Motor neuron (in vitro differentiated cells): ENCODE measurements at regions not wholly inside any gene's neighbourhood (a gene's known extent, or its start where the extent isn't known, plus 50 kb on each side); places are given as distances from the start of the nearest gene placed in this dataset.

Experiments
- ATAC-seq, 8 experiments: fragments of 200-7000 bp; cut with Tn5 transposase; replicated peaks in 6 of 8; 2 replicates each; pipeline ENCODE4 v1.8.0; 2021; ENCODE audit warnings: mild to moderate bottlenecking in 8 of 8, moderate library complexity in 8 of 8
- H3K27ac ChIP-seq, 2 donors: fragments of 250-450 bp; sonication (Bioruptor Pico); 2 replicates each; pipeline ENCODE4 v1.9.0; 2021; ENCODE audit warnings: antibody characterized with exemption in 2 of 2, mild to moderate bottlenecking in 2 of 2, moderate library complexity in 1 of 2
- H3K4me1 ChIP-seq, 2 donors: fragments of 250-450 bp; sonication (Bioruptor Pico); replicated peaks in 1 of 2; 2 replicates each; pipeline ENCODE4 v1.6.1; 2021; ENCODE audit warnings: antibody characterized with exemption in 2 of 2, mild to moderate bottlenecking in 2 of 2, moderate library complexity in 1 of 2
- H3K4me3 ChIP-seq, 5 donors: fragments of 250-450 bp; sonication (Bioruptor Pico); 2 replicates each; pipeline ENCODE4 v1.9.0; 2021; ENCODE audit warnings: antibody characterized with exemption in 5 of 5, mild to moderate bottlenecking in 5 of 5, moderate library complexity in 4 of 5
- WGBS, 10 experiments: fragments of 450-650 bp; shearing (Covaris generic); methylation state at CpG; one replicate each; pipeline ENCODE4 v1.0.0; 2022; 5-methylcytosine and 5-hydroxymethylcytosine counted together
- in situ Hi-C, 9 experiments: fragments of 400-800 bp; cut with MboI; loops; one replicate each; pipeline ENCODE4 v1.15.0; 2021; ENCODE audit warnings: low sequenced_read_pairs in 9 of 9, low pct_unique_long_range_greater_than_20kb in 2 of 9; ENCODE audit not compliant: unreplicated experiment in 9 of 9

DNA sequence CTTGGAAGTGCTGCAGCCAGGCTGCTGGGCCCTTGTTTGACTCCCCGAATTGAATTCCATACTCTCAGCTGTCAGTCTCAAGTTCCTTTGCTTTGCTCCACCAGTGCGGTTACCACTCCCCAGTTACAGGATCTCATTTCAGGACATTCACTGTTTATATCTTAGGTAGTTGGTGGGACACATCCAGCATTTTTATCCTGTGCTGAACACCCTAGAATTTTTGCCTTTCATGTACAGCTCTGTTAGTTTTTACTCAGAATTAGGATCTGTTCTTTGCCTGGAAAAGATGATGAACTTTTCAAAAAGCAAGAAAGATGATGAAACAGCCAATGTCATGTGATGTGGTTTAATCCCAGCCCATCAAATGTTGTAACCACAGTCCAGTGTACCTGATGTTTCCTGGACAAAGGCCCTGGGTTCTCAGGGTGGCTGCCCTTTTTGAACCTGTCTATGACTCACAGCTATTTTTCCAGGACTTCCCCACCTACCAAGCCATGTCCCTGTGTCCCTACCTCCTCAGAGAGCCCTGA is 149.7 kb downstream of the NOC3L start:
- Histone ChIP-seq H3K27ac (no peak overlapping the region), H3K4me3 (no peak overlapping the region), H3K4me1 (no peaks in the 10 kb centered on the region)
- in situ Hi-C loops, result no loop called here
- WGBS, 10 experiments, result 20 to 100% (median 62%) methylated on average over 1 to 2 of the region's 2 CpGs; no CpG with 5 or more reads in 3 of the 10 experiments
- ATAC-seq, result peak in 1 of 8 experiments; percentile 39

DNA sequence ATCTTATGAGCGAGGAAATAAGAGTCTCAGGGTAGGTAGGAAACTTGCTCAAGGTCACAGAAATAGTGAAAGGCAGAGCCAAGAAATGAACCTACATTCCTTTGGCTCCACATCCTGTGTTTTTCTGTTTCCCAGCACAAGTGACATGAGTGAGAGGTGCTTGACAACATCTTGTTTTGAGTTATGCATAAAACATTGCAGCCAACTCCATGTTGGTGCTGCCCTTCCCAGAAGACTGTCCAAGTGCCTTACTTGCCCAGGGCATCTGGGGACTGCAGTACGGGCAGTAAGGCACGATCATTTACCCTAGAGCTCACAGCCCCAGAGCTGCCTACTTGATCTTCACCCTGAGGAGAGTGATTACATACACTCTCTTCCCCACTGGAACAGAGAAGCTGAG is 148.8 kb downstream of the NOC3L start:
- no peaks in the 10 kb centered on the region for H3K4me1 ChIP-seq
- WGBS, 10 experiments, result 18 to 100% (median 69%) methylated on average over 1 to 3 of the region's 3 CpGs; no CpG with 5 or more reads in 2 of the 10 experiments
- H3K27ac ChIP-seq, result no peak overlapping the region
- in situ Hi-C loops, result no loop called here
- H3K4me3 ChIP-seq, result no peak overlapping the region
- ATAC-seq, result no peak

DNA sequence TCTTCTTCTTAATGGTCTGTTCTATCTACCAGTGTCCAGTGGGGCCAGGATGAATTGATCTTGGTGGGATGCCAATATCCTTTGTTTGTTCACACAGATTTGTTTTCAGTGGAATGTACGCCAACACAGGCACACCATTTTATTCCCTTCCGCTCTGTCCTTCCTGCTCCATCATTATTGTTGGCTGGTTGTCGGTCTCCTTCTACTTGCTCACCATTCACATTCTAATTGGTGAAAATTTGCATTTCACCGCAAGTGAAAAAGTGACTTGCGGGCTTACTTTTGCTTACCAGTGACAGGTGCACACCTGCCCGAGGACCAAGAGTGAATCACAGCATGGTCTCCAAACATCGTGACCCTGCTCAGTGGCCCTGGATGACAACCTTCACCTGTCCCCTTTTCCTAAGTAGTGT is 148.3 kb downstream of the NOC3L start:
- ATAC-seq, result no peak
- Histone ChIP-seq H3K4me3 (no peak overlapping the region), H3K4me1 (no peaks in the 10 kb centered on the region), H3K27ac (no peak overlapping the region)
- in situ Hi-C loops, result no loop called here
- 17 to 100% (median 88%) methylated on average over 1 to 7 of the region's 7 CpGs; no CpG with 5 or more reads in 2 of the 10 experiments for WGBS, 10 experiments

DNA sequence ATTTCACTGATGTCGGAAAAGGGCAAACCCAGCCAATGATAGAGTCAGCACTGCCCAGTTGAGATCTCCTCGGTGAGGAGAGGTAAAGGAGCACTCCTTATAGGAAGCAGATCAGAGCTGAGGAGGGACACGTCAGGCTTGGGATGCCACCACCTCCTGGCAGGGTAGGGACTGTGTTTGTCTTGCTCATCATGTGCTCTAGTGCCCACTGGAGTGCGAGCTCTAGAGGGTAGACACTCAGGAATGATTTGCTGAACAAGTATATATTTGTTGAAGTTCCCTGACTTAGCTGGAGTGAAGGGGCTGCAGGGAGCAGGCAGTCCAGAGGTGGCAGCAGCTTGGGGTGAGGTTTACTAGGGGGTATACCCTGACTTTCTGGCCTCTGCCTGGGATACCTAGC is 146.5 kb downstream of the NOC3L start:
- ATAC-seq, result no peak
- H3K27ac ChIP-seq, result no peak overlapping the region
- WGBS, 10 experiments, result 42 to 100% (median 74%) methylated on average over 1 to 4 of the region's 4 CpGs; no CpG with 5 or more reads in 2 of the 10 experiments
- no peaks in the 10 kb centered on the region for H3K4me1 ChIP-seq
- in situ Hi-C loops, result no loop called here
- no peak overlapping the region for H3K4me3 ChIP-seq

DNA sequence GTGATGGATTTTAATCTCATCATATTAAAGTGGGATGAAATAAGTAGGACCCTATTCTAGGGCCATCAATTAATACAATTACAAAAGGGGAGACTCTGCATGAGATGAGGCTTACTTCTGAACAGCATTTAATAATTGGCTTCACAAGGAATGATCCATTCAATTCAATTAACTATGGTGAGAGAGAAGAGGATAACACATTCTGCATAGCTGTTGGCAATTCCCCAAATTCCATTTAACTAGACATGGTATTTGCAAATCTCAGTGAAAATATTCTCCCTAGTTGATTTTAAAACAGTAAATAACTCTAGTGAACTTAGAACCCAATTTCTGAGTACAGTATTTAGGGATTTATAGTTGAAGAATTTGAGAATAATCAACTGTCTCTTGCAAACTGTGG is 145.3 kb downstream of the NOC3L start:
- ATAC-seq, result no peak
- no peak overlapping the region for H3K27ac ChIP-seq
- no peaks in the 10 kb centered on the region for H3K4me1 ChIP-seq
- H3K4me3 ChIP-seq, result no peak overlapping the region
- in situ Hi-C loops, result no loop called here

DNA sequence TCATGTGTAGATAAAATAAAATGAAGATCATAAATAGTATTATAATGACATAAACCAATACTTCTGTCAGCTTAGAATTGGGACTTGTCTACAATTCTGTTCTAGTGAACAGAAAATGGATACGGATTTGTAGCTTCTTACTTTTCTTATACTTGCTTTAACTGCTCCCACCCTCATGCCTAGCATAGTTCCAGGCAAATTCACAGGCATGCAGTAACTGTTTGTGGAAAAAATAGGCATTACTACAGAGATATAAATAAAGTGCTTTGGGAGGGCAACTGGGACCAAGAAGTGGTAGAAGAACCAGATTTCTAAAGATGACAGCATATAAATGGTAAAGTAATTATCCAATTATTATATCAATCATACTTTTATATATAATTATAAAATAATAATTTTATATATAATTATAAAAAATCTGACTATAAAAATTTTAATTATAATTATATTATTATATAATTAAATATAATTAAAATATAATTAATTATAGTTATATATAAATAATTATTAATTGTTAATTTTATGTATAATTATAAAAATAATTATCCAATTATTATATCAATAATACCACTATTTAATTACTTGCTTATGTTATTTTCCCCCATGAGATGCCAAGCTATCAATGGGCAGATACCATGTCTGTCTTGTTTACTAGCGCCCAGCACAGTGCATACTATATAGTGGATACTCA is 144.1 kb downstream of the NOC3L start:
- in situ Hi-C loops, result no loop called here
- Histone ChIP-seq H3K27ac (no peak overlapping the region), H3K4me3 (no peak overlapping the region), H3K4me1 (no peaks in the 10 kb centered on the region)
- 8 to 100% (median 90%) methylated on average over 1 to 2 of the region's 2 CpGs for WGBS, 10 experiments
- peak in 1 of 8 experiments; percentile 32 for ATAC-seq

DNA sequence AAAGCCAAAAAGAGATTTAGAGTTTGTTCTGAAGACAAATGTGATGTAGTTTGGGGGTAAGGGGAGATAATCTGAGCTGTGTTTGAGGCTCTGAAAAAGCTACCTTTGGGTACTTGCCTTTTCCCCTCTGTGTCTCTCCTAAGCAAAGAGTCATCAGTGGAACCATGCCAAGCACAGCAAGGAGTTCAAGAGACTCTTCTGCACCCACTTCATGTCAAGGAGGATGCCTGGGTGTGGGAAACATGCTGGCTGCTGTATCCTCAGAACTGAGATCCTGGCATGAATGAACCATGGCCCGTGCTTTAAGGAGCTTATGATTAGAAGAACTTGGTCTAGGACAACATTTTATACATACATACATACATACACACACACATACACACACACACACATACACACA is 142.9 kb downstream of the NOC3L start:
- 80 to 100% (median 90%) methylated on average over 1 of the region's 1 CpG; no CpG with 5 or more reads in 6 of the 10 experiments for WGBS, 10 experiments
- Histone ChIP-seq H3K4me1 (no peaks in the 10 kb centered on the region), H3K4me3 (no peak overlapping the region), H3K27ac (no peak overlapping the region)
- no peak for ATAC-seq
- in situ Hi-C loops, result no loop called here

DNA sequence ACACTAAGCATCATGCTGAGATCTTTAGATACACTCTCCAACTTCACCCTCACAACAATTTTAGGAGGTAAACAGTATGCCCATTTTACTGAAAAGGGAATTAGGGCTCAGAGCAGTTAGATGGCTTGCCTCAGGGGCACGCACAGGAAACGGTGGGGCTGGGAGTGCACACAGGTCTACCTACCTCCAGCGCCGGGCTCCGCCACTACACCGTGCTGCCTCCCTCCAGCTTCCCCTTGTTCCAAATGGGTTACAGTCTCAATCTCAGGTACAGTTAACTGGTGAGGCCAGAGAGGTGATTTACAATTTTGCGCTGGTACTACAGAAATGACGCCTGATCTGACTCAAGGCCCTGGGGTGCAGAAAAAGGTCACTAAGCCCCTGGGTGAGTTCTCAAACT is 142.0 kb downstream of the NOC3L start:
- WGBS, 10 experiments, result 69 to 100% (median 92%) methylated on average over 2 to 6 of the region's 8 CpGs; no CpG with 5 or more reads in 5 of the 10 experiments
- H3K4me1 ChIP-seq, result no peaks in the 10 kb centered on the region
- ATAC-seq, result no peak
- in situ Hi-C loops, result no loop called here
- H3K4me3 ChIP-seq, result no peak overlapping the region
- no peak overlapping the region for H3K27ac ChIP-seq

DNA sequence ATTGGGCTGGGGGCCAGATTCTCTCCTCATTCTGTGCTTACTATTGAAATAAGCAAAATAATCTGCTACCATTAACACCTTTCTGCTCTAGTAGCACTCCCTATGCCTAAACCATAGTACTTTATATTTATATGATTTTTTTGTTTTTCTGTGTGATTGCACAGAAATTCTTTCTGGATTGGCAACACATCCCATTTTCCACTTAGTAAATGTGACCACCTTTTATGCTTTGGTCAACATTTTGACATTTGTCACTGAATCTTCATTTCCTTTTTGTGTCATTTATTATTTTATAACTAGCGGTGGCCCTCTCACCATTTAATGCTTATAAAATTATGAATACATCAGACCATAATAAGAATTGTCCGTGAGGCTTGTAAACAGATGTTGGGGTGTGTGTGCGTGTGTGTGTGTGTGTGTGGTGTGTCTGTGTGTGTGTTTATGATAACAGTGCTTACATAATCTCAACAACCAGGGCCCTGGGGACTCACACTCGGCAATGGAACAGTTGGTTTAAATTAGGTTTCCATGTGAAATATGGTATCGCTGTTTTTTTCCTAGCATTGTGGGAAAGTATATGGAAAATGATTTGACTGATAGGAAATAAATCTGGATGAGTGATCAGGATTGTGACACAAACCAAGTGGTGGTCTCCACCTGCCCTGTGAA is 138.9 kb downstream of the NOC3L start:
- no peak overlapping the region for H3K4me3 ChIP-seq
- in situ Hi-C loops, result no loop called here
- no peaks in the 10 kb centered on the region for H3K4me1 ChIP-seq
- WGBS, 10 experiments, result 20 to 94% (median 43%) methylated on average over 1 to 5 of the region's 5 CpGs; no CpG with 5 or more reads in 1 of the 10 experiments
- ATAC-seq, result no peak
- H3K27ac ChIP-seq, result no peak overlapping the region

DNA sequence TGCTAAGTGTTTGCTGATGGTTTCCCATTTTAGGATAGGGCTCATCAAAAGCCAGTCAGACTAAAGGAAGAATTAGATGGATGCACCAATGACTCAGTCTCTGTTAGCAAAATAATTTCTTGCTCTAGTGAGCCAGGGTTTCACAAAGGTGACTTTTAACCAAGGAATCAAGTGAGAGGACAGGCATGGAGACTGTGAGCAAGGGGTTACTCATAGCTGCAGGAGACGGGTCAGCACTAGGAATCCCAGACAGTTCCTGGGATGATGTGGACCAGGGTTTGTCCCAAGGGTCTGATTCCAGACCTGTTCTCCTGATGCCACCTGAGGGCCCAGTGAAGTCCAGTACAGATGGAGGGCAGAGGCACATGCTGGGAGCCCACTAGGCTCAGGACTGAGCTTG is 138.1 kb downstream of the NOC3L start:
- H3K4me1 ChIP-seq, result no peaks in the 10 kb centered on the region
- in situ Hi-C loops, result no loop called here
- H3K4me3 ChIP-seq, result no peak overlapping the region
- ATAC-seq, result peak in 1 of 8 experiments; percentile 17
- H3K27ac ChIP-seq, result no peak overlapping the region
- WGBS, 10 experiments, result 33 to 80% (median 57%) methylated on average over 1 of the region's 1 CpG; no CpG with 5 or more reads in 7 of the 10 experiments

DNA sequence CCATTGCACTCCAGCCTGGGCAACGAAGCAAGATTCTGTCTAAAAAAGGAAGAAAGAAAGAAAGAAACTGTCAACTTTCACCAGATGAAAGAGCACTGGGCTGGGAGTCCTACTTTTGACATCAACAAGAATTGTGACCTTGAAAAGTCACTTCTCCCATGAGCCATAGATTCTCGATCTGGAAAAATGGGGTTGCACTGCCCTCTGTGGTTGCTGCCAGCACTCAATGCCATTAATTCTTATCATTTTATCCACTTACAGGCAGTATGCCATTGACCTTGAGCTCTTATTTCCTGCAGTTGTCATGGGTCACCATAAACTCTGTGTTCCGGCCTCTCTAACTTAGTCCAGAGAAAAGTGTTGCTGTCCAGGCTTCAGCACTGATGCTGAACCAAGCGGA is 137.2 kb downstream of the NOC3L start:
- in situ Hi-C loops, result no loop called here
- no peak overlapping the region for H3K27ac ChIP-seq
- WGBS, 10 experiments, result 63 to 100% (median 83%) methylated on average over 1 to 4 of the region's 4 CpGs; no CpG with 5 or more reads in 2 of the 10 experiments
- H3K4me3 ChIP-seq, result no peak overlapping the region
- no peaks in the 10 kb centered on the region for H3K4me1 ChIP-seq
- ATAC-seq, result no peak

DNA sequence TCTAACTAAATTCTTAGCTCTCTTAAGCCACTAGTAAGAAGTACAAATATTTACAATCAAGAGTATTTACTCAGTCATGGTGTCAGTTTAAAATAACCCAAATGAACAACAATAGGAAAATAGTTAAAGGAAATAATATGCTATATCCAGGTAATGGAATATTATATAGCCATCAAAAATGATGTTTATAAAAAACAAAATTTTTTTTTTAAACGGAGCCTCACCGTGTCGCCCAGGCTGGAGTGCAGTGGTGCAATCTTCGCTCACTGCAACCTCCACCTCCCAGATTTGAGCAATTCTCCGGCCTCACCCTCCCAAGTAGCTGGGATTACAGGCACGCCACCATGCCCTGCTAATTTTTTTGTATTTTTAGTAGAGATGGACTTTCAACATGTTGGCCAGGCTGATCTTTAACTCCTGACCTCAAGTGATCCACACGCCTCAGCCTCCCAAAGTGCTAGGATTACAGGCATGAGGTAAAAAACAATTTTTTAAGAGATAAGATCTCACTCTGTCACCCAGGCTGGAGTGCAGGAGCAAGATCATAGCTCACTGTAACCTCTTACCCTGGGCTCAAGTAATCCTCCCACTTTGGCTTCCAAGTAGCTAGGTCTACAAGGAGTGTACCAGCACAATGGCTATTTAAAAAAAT is 132.5 kb downstream of the NOC3L start:
- no peak for ATAC-seq
- Histone ChIP-seq H3K27ac (no peak overlapping the region), H3K4me3 (no peak overlapping the region), H3K4me1 (no peaks in the 10 kb centered on the region)
- WGBS, 10 experiments, result 35 to 100% (median 83%) methylated on average over 1 to 7 of the region's 7 CpGs; no CpG with 5 or more reads in 2 of the 10 experiments
- in situ Hi-C loops, result no loop called here

DNA sequence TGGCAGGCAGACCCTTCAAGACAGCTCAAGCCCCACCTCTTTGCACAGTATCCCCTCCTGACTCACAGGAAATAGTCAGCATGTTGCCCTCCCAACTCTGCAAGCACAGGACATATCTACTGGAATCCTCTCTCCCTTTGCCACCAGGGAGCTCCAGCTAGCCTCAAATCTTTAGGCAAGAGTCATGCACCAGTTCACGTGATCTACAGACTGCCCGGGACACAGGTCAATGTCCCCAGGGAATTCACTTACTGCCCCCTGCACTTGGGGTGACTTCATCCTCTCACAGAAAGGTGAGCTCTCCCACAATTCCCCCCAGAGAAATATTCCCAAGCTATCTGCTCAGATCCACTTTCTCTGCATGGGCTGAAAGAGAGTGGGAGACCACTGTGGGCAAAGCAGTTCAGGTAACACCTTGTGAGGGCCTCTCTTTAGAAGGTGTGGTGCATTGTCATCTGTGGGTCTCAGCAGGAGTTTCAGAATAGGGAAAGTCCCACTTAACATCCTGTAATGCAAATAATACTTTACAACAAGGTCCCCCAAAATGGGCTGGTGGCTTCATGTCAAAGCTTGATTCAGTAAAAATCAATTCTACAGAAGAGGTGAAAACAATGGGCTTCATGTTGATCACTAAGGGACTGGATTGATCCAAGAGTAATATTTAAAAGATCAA is 129.9 kb downstream of the NOC3L start:
- no peak overlapping the region for H3K27ac ChIP-seq
- no peaks in the 10 kb centered on the region for H3K4me1 ChIP-seq
- no peak overlapping the region for H3K4me3 ChIP-seq
- WGBS, 10 experiments, result 80 to 100% (median 87%) methylated on average over 1 to 2 of the region's 2 CpGs; no CpG with 5 or more reads in 6 of the 10 experiments
- ATAC-seq, result no peak
- in situ Hi-C loops, result no loop called here
